Mesothelial cell of epicardium (in vitro differentiated cells): ENCODE measurements at regions not wholly inside any gene's neighbourhood (a gene's known extent, or its start where the extent isn't known, plus 50 kb on each side); places are given as distances from the start of the nearest gene placed in this dataset.

ENCODE experiments used
- DNase-seq, 2 experiments: peaks; one replicate each; pipeline ENCODE4 v3.0.0; 2021; ENCODE audit warnings: low spot score in 2 of 2; ENCODE audit not compliant: unreplicated experiment in 2 of 2
- H3K27ac Mint-ChIP-seq: 2 replicates; pipeline ENCODE4 v1.8.0; 2021; ENCODE audit warnings: mixed read lengths
- H3K27me3 Mint-ChIP-seq: 2 replicates; pipeline ENCODE4 v1.8.0; 2021; ENCODE audit warnings: low read depth, mixed read lengths
- H3K36me3 Mint-ChIP-seq: 2 replicates; pipeline ENCODE4 v1.8.0; 2021; ENCODE audit warnings: mixed read lengths
- H3K4me1 Mint-ChIP-seq: 2 replicates; pipeline ENCODE4 v1.8.0; 2021; ENCODE audit warnings: mixed read lengths
- H3K4me3 Mint-ChIP-seq: 2 replicates; pipeline ENCODE4 v1.8.0; 2021; ENCODE audit warnings: mild to moderate bottlenecking, moderate library complexity, mixed read lengths
- H3K9me3 Mint-ChIP-seq: 2 replicates; pipeline ENCODE4 v1.8.0; 2021; ENCODE audit warnings: mixed read lengths
- TF ChIP-seq, protein P1 (sequence below): fragments of 200-600 bp; sonication (generic); IDR thresholded peaks from one replicate; pipeline ENCODE4 v1.5.0; 2021; ENCODE audit warnings: antibody characterized with exemption; ENCODE audit not compliant: unreplicated experiment

DNA sequence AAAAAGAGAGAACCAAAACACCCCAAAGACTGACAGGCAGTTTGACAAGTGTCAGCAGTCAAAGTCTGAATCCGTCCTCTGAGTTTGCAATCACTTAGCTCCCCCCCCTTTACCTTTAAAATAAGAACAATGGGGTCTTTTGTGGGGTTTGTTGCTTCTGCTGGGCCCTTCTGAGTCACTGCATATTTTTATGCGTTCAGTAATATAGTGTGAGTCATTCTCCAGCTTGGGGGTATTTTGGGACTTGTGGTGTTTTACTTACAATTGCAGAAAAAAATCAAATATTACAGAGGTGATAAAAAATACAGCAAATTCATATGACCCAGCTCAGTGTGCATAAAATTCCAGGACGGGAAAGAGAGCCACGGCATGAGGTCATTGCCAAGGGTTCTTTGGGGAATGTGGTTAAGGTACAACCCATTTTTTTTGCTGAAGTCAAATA lies 120.1 kb downstream of the CYLD start:
- no peaks in the 10 kb centered on the region for H3K36me3 Mint-ChIP-seq
- no peak for DNase-seq
- peaks cover under 1% of the 10 kb centered on the region for H3K9me3 Mint-ChIP-seq
- peaks cover 12% of the 10 kb centered on the region for H3K27me3 Mint-ChIP-seq
- TF ChIP-seq, protein P1, sequence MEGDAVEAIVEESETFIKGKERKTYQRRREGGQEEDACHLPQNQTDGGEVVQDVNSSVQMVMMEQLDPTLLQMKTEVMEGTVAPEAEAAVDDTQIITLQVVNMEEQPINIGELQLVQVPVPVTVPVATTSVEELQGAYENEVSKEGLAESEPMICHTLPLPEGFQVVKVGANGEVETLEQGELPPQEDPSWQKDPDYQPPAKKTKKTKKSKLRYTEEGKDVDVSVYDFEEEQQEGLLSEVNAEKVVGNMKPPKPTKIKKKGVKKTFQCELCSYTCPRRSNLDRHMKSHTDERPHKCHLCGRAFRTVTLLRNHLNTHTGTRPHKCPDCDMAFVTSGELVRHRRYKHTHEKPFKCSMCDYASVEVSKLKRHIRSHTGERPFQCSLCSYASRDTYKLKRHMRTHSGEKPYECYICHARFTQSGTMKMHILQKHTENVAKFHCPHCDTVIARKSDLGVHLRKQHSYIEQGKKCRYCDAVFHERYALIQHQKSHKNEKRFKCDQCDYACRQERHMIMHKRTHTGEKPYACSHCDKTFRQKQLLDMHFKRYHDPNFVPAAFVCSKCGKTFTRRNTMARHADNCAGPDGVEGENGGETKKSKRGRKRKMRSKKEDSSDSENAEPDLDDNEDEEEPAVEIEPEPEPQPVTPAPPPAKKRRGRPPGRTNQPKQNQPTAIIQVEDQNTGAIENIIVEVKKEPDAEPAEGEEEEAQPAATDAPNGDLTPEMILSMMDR, result no peak
- no peak overlapping the region for H3K4me3 Mint-ChIP-seq
- H3K27ac Mint-ChIP-seq, result no peak overlapping the region
- no peaks in the 10 kb centered on the region for H3K4me1 Mint-ChIP-seq

DNA sequence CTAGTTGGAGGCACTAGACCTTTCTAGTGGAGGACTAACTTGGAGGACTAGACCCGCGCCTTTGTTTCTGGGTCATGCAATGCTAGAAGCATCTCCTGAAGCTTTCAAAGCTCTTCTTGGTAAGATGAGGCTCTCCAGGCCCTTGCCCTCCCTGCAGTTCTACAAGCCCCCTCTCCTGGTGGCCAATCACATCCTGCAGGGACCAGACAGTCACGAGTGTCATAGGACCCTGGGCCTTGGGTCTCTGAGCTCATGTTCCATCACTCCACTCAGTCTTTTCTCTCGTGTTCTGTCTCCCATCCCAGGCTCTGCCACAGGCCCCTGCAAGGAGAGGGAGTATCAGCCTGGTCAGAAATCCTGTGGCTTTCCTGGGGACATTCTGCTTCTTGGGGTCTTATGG lies 119.6 kb downstream of the CYLD start:
- Mint-ChIP-seq H3K4me1 (no peaks in the 10 kb centered on the region), H3K36me3 (no peaks in the 10 kb centered on the region), H3K4me3 (no peak overlapping the region), H3K27me3 (peaks cover 15% of the 10 kb centered on the region), H3K9me3 (peaks cover 6% of the 10 kb centered on the region), H3K27ac (no peak overlapping the region)
- no peak for DNase-seq
- TF ChIP-seq, protein P1, result no peak

DNA sequence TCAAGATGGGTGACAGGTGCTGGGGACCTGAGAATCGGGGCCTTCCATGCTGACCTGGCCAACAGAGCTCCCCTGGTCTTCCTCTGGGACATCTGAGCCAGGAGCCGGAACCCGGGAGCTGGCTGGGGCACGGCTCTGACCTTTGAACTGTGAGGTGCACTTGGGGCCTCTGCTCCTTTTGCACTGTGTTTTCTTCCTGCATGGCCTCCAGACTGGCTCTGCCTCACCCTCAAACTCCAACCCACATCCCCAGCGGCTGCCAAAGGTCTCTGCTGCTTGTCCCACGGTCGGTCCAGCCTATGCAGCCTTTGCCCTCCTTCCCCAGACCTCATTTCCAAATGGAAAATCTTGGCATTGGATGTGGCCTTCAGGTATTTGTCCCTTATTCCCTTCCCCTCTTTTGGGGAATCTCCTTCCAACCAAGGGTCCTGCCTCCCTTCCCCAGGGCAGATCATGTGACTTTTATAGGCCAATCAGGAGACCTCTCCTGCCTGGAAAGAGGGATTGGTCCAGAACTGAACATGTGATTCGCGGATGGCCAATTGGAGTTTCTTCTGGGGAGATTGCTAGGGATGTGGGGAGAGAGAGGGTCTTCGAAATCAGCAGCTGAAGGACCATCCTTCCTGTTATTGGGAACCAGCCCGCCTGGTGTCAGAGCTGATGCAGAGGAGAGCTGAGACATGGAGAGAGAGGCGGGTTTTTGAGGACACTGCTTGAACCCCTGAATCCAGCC lies 117.9 kb downstream of the CYLD start:
- Mint-ChIP-seq H3K27me3 (peaks cover 15% of the 10 kb centered on the region), H3K27ac (no peak overlapping the region), H3K9me3 (peaks cover 12% of the 10 kb centered on the region), H3K4me1 (no peaks in the 10 kb centered on the region), H3K36me3 (no peaks in the 10 kb centered on the region), H3K4me3 (no peak overlapping the region)
- no peak for DNase-seq
- TF ChIP-seq, protein P1, result no peak

DNA sequence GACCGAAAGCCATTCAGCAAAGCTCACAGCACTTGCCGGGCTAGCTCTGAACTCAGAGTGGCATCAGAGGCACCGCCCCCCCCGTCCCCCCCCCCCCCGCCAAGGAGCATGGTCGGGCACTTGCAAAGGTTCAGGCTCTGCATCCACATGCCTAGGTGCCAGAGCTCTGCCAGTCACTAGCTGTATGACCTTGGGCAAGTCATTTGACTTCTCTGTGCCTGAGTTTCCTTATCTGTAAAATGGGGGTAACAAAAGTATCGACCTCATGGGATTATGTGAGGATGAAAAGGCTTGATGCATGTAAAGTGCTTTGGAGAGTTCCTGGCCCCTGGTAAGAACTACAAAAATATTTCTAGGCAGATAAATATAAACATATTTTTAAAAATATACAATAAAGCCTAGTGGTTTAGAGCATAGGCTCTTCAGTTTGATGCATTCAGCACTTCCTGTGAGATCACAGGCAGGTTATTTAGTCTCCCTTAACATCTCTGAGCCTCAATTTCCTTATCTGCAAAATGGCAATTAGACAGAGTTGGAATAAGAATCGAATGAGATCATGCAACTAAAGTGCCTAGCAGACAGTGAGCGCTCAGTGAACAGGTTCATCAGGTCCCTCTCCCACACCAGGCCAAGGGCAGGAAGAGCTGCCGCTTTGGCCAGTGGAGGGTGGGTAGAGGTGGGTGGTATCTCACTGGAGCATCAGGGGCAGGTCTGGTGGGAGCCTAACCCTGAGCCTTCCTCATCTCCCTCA lies 117.2 kb downstream of the CYLD start:
- H3K9me3 Mint-ChIP-seq, result peaks cover 12% of the 10 kb centered on the region
- H3K4me1 Mint-ChIP-seq, result no peaks in the 10 kb centered on the region
- DNase-seq, result no peak
- H3K36me3 Mint-ChIP-seq, result no peaks in the 10 kb centered on the region
- H3K27ac Mint-ChIP-seq, result no peak overlapping the region
- H3K4me3 Mint-ChIP-seq, result no peak overlapping the region
- peaks cover 17% of the 10 kb centered on the region for H3K27me3 Mint-ChIP-seq
- TF ChIP-seq, protein P1, result no peak

DNA sequence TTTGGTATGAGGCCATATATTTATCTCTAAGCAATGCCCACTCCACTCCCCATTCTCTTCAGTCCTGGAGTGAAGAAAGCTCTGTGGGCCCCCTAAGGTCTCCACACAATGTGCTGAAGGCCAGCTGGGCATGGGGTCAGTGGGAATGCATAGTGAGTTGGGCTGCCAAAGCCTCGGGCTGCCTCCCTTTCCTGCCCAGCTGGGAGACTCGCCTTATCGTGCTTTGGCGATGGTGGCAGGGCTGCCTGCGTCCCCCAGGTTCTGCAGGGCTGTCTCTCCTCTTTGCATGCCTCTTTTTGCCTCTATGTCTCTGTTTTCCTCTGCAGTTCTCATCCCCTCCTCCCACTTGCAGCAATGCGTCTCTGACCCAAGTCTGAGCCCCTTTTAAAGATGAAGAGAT lies 116.5 kb downstream of the CYLD start:
- Mint-ChIP-seq H3K4me3 (no peak overlapping the region), H3K27me3 (peaks cover 19% of the 10 kb centered on the region), H3K27ac (no peak overlapping the region), H3K4me1 (no peaks in the 10 kb centered on the region), H3K36me3 (no peaks in the 10 kb centered on the region), H3K9me3 (peaks cover 12% of the 10 kb centered on the region)
- DNase-seq, result no peak
- TF ChIP-seq, protein P1, result no peak
